Smooth muscle cell of the brain vasculature (primary cell): ENCODE measurements at regions not wholly inside any gene's neighbourhood (a gene's known extent, or its start where the extent isn't known, plus 50 kb on each side); places are given as distances from the start of the nearest gene placed in this dataset.

Experiments
- DNase-seq: peaks from one replicate; pipeline ENCODE4 v3.0.0-alpha.2; 2012; ENCODE audit warnings: low read depth, low spot score

- DNase-seq, result no peak
These were observed 273.6 kb downstream of the SRBD1 start for GRCh38 chr2:45337481-45337880.

GRCh38 chr2:45334205-45334604 is 276.9 kb downstream of the SRBD1 start:
- DNase-seq, result no peak

GRCh38 chr2:45332567-45332966 is 278.5 kb downstream of the SRBD1 start:
- DNase-seq, result no peak

- DNase-seq, result no peak
These were observed 279.0 kb downstream of the SRBD1 start for GRCh38 chr2:45332094-45332493.

GRCh38 chr2:45331410-45331786 is 279.7 kb downstream of the SRBD1 start:
- DNase-seq, result no peak

GRCh38 chr2:45330637-45331409 is 280.2 kb downstream of the SRBD1 start:
- DNase-seq, result no peak

- DNase-seq, result no peak
These were observed 281.0 kb downstream of the SRBD1 start for GRCh38 chr2:45330108-45330507.

- no peak for DNase-seq
These were observed 281.9 kb downstream of the SRBD1 start for GRCh38 chr2:45329045-45329677.

- DNase-seq, result no peak
These were observed 282.7 kb downstream of the SRBD1 start for GRCh38 chr2:45328264-45328870.

- DNase-seq, result no peak
These were observed 287.7 kb downstream of the SRBD1 start for GRCh38 chr2:45323344-45323743.

- DNase-seq, result no peak
These were observed 290.1 kb downstream of the SRBD1 start for GRCh38 chr2:45320956-45321355.

- no peak for DNase-seq
These were observed 291.2 kb downstream of the SRBD1 start for GRCh38 chr2:45319683-45320455.

- DNase-seq, result no peak
These were observed 292.4 kb downstream of the SRBD1 start for GRCh38 chr2:45318686-45319085.

GRCh38 chr2:45316576-45317338 is 294.3 kb downstream of the SRBD1 start:
- no peak for DNase-seq

GRCh38 chr2:45315861-45316260 is 295.2 kb downstream of the SRBD1 start:
- DNase-seq, result peak; percentile 33

GRCh38 chr2:45312275-45312674 is 298.8 kb downstream of the SRBD1 start:
- no peak for DNase-seq

GRCh38 chr2:45311559-45311958 is 299.5 kb downstream of the SRBD1 start:
- DNase-seq, result no peak

- DNase-seq, result no peak
These were observed 297.9 kb upstream of the SIX2 start for GRCh38 chr2:45307147-45307546.

- DNase-seq, result no peak
These were observed 296.3 kb upstream of the SIX2 start for GRCh38 chr2:45305599-45305998.

GRCh38 chr2:45303417-45304202 is 294.4 kb upstream of the SIX2 start:
- no peak for DNase-seq
